Fibroblast of pulmonary artery (primary cell): ENCODE measurements at regions not wholly inside any gene's neighbourhood (a gene's known extent, or its start where the extent isn't known, plus 50 kb on each side); places are given as distances from the start of the nearest gene placed in this dataset.

Experiments used
- DNase-seq: peaks from one replicate; pipeline ENCODE4 v3.0.0-alpha.2; 2010; ENCODE audit warnings: low read depth
- H3K4me3 ChIP-seq: replicated peaks from 2 replicates; pipeline ENCODE4 v1.5.1; 2011; ENCODE audit warnings: low read depth, mild to moderate bottlenecking, control low read depth, low read length, moderate library complexity
- CTCF ChIP-seq: IDR thresholded peaks from 2 replicates; pipeline ENCODE4 v1.5.1; 2011; ENCODE audit warnings: mild to moderate bottlenecking, control low read depth, low read length, inconsistent platforms; ENCODE audit errors: missing control alignments

- no peak for TF ChIP-seq CTCF
- no peak for DNase-seq
- no peak overlapping the region for H3K4me3 ChIP-seq
These were observed 103.9 kb upstream of the TMEM132D start for GRCh38 chr12:130007771-130008170.

GRCh38 chr12:130008241-130008640, 104.4 kb upstream of the TMEM132D start:
- no peak overlapping the region for H3K4me3 ChIP-seq
- no peak for TF ChIP-seq CTCF
- no peak for DNase-seq

GRCh38 chr12:130009961-130010360, 106.1 kb upstream of the TMEM132D start:
- no peak overlapping the region for H3K4me3 ChIP-seq
- no peak for DNase-seq
- TF ChIP-seq CTCF = no peak

- DNase-seq = no peak
- TF ChIP-seq CTCF = no peak
- H3K4me3 ChIP-seq = no peak overlapping the region
These were observed 108.0 kb upstream of the TMEM132D start for GRCh38 chr12:130011611-130012385.

- no peak overlapping the region for H3K4me3 ChIP-seq
- peak; percentile 36 for TF ChIP-seq CTCF
- DNase-seq = peak; percentile 13
These were observed 110.1 kb upstream of the TMEM132D start for GRCh38 chr12:130013771-130014484.

- no peak for DNase-seq
- no peak for TF ChIP-seq CTCF
- H3K4me3 ChIP-seq = no peak overlapping the region
These were observed 110.6 kb upstream of the TMEM132D start for GRCh38 chr12:130014485-130014807.
